ENCODE measurements at regions not wholly inside any gene's neighbourhood (a gene's known extent, or its start where the extent isn't known, plus 50 kb on each side); places are given as distances from the start of the nearest gene placed in this dataset.

GRCh38 chr5:96576876-96577275, 85.3 kb upstream of the CAST start:
- TF ChIP-seq, protein P1, sequence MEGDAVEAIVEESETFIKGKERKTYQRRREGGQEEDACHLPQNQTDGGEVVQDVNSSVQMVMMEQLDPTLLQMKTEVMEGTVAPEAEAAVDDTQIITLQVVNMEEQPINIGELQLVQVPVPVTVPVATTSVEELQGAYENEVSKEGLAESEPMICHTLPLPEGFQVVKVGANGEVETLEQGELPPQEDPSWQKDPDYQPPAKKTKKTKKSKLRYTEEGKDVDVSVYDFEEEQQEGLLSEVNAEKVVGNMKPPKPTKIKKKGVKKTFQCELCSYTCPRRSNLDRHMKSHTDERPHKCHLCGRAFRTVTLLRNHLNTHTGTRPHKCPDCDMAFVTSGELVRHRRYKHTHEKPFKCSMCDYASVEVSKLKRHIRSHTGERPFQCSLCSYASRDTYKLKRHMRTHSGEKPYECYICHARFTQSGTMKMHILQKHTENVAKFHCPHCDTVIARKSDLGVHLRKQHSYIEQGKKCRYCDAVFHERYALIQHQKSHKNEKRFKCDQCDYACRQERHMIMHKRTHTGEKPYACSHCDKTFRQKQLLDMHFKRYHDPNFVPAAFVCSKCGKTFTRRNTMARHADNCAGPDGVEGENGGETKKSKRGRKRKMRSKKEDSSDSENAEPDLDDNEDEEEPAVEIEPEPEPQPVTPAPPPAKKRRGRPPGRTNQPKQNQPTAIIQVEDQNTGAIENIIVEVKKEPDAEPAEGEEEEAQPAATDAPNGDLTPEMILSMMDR (IDR thresholded peaks at IDR 0.05; ENCODE audit: insufficient read depth, low read length, missing control alignments), result no peak
- ChIA-PET POLR2A (no interaction called here), CTCF (interaction anchor here (3.6 kb wide), 1 partner anchor 25 kb away, joined by 11 read pairs; no protein-coding TSS in a partner anchor)
- no peak for DNase-seq (ENCODE audit: low read depth, low spot score)
- no peak overlapping the region for H3K4me3 ChIP-seq (ENCODE audit: low read depth, low read length)

DNA sequence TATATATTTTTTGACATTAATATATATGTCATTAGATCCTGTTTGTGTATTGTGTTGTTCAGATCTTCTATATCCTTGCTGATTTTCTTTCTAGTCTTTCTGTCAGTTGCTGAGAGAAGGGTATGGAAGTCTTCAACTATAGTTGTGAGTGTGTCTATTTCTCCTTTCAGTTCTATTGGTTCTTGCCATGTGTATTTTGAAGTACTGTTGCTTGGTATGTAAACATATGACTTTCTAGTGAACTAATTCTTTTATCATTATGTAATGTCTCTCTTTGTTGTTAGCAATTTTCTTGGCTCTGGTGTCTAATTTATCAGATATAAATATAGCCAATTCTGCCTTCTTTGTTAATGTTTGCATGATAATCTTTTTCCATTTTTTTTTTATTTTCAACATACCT, 84.3 kb upstream of the CAST start:
- TF ChIP-seq, protein P1 (IDR thresholded peaks at IDR 0.05; ENCODE audit: insufficient read depth, low read length, missing control alignments), result no peak
- no peak for DNase-seq (ENCODE audit: low read depth, low spot score)
- ChIA-PET CTCF (no interaction called here), POLR2A (no interaction called here)
- no peak overlapping the region for H3K4me3 ChIP-seq (ENCODE audit: low read depth, low read length)

DNA sequence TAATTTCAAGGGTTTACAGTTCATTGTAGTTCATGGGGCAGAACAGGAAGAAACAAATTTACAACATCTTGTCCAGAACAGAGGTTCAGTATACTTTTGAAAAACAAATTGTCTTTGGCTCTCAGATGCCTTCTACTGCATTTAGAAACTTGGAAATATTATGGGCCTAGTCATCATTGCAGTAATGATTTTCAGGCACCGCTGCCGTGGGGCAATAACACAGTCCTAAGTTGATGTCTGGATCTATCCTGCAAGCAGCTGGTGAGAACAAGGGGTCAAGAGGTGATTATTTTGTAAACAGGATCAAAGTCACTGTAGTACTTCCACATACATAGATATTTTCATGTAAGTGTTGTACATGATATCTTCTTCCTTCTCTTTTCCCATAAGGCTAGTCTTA, 82.5 kb upstream of the CAST start:
- ChIA-PET CTCF (interaction anchor here (1.0 to 4.5 kb wide), 2 partner anchors 22 to 234 kb away, joined by 7 to 30 read pairs; no protein-coding TSS in a partner anchor), POLR2A (no interaction called here)
- no peak overlapping the region for H3K4me3 ChIP-seq (ENCODE audit: low read depth, low read length)
- TF ChIP-seq, protein P1 (IDR thresholded peaks at IDR 0.05; ENCODE audit: insufficient read depth, low read length, missing control alignments), result no peak
- DNase-seq (ENCODE audit: low read depth, low spot score), result no peak

- DNase-seq (ENCODE audit: low read depth, low spot score), result no peak
- ChIA-PET CTCF (interaction anchor here (4.5 kb wide), 1 partner anchor 20 kb away, joined by 30 read pairs; no protein-coding TSS in a partner anchor), POLR2A (no interaction called here)
- H3K4me3 ChIP-seq (ENCODE audit: low read depth, low read length), result no peak overlapping the region
- TF ChIP-seq, protein P1 (IDR thresholded peaks at IDR 0.05; ENCODE audit: insufficient read depth, low read length, missing control alignments), result no peak
These were observed 79.8 kb upstream of the CAST start for GRCh38 chr5:96582343-96582742.

DNA sequence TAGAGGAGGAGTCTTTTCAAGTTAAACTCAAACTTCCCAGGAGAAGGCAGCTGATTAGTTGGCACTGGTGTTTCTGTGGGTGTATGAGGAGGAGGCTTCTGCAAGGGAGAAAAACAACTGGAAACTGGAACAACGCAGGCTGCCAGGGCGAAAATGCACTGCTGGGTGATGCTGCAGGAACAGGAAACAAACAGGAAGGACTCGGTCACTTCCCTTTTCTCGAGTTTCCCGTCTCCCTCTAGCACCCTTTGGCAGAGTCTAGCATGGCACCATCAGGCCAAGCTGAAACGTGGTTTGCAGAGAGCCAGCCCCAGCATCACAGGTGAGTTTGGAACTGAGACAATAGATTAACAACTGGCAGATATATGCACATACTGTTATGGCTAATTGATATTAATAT, 77.5 kb upstream of the CAST start:
- TF ChIP-seq, protein P1 (IDR thresholded peaks at IDR 0.05; ENCODE audit: insufficient read depth, low read length, missing control alignments), result no peak
- no peak overlapping the region for H3K4me3 ChIP-seq (ENCODE audit: low read depth, low read length)
- CTCF ChIA-PET, result interaction anchor here (1.0 to 4.7 kb wide), 4 partner anchors 9 to 240 kb away, joined by 3 to 48 read pairs (median 8); no protein-coding TSS in a partner anchor
- no peak for DNase-seq (ENCODE audit: low read depth, low spot score)
- POLR2A ChIA-PET, result no interaction called here

- DNase-seq (ENCODE audit: low read depth, low spot score), result no peak
- POLR2A ChIA-PET, result no interaction called here
- TF ChIP-seq, protein P1 (IDR thresholded peaks at IDR 0.05; ENCODE audit: insufficient read depth, low read length, missing control alignments), result no peak
- CTCF ChIA-PET, result interaction anchor here (1.2 to 4.7 kb wide), 3 partner anchors 13 to 244 kb away, joined by 3 to 48 read pairs (median 6); no protein-coding TSS in a partner anchor
- H3K4me3 ChIP-seq (ENCODE audit: low read depth, low read length), result no peak overlapping the region
These were observed 73.6 kb upstream of the CAST start for GRCh38 chr5:96588539-96588938.

Data from AG04449 (cell line).